SH-SY5Y (cell line): ENCODE measurements at regions not wholly inside any gene's neighbourhood (a gene's known extent, or its start where the extent isn't known, plus 50 kb on each side); places are given as distances from the start of the nearest gene placed in this dataset.

Source experiments
- GATA2 ChIP-seq: IDR thresholded peaks from 2 replicates; pipeline ENCODE4 v1.6.1; 2011; ENCODE audit warnings: mild to moderate bottlenecking, low read depth, low read length
- GATA3 ChIP-seq: IDR thresholded peaks from 2 replicates; pipeline ENCODE4 v1.6.1; 2011; ENCODE audit warnings: low read depth, mild to moderate bottlenecking, low read length, moderate library complexity

- TF ChIP-seq GATA2: no peak
- TF ChIP-seq GATA3: no peak
Observed at GRCh38 chr4:96343836-96344235, 503.9 kb downstream of the PDHA2 start.

GRCh38 chr4:96347582-96347981 lies 507.7 kb downstream of the PDHA2 start:
- no peak for TF ChIP-seq GATA2
- TF ChIP-seq GATA3: no peak

DNA sequence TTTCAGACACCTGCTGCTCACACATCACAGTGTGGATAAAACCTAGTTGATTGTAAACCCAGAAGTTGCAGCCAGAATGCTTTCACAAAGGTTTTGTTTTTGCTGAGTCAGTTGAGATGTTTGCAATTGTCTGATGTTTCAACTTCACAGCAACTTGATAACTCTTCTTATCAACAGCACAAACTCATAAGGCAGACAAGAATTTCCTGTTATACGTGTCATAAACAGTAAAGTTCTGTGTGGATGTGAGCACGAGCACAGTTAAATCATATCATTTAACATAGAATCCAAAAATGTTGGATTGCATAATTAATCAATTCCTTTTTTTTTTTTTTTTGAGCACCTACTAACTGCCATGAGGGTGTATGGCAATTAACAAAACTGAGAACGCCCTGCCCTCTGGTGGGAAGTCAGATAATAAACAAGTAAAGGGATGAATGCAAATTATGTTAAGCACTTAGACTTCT lies 512.2 kb downstream of the PDHA2 start:
- no peak for TF ChIP-seq GATA2
- no peak for TF ChIP-seq GATA3

GRCh38 chr4:96354036-96354712 lies 514.3 kb downstream of the PDHA2 start:
- TF ChIP-seq GATA2: no peak
- TF ChIP-seq GATA3: no peak

DNA sequence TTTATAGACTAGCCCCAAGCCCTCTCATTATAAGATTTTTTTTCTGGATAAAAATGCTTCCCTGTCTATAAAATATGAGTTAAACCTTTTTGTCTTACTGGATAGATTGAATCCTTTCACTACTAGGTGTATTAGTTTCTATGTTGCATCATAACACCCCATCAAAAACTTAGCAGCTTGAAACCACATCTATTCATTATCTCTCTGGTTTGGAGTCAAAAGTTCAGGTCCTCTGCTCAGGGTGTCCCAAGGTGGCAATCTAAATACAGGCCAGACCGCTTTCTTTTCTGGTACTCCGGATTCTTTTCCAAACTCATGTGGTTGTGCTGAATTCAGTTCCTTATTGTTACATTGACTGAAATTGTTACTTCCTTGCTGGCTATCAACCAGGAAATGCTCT lies 515.5 kb downstream of the PDHA2 start:
- TF ChIP-seq GATA3 (no peak), GATA2 (no peak)

DNA sequence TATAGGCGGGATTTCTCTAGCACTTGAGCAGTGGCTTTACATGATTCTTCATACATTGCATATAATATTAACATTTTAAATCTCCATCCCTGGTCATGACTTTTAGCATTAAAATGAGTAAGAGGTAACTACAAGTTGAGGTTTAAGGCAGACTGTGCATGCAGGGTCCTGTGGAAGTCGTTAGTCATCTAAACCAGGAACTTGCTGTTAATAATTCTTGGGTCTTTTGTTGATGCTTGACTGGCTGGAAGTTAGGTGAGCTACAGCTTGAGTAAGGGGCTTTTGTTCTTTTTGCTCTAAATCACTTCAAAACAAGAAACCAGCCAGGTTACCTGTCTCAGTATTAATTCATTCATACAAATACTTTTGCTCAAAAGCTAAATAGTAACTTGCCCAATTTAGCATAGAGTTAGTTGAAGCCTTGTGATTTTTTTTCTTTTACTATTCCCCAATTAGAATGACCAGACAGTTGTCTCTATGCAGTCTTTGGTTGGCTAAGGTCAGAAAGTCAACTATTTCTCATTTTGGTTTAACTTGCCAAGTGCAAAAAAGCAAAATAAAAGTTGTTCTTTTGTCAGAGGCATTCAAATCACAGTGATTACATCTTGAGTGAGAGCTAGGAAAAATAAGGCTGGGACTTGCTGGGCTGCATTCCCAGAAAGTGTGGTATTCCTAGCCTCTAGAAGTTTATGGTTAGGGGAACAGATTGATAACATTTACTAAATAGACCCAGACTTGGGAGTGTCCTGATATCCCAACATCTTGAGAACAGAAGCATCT lies 516.9 kb downstream of the PDHA2 start:
- TF ChIP-seq GATA3 (no peak), GATA2 (no peak)

- TF ChIP-seq GATA2 (no peak), GATA3 (no peak)
Observed at GRCh38 chr4:96366632-96367031, 526.7 kb downstream of the PDHA2 start.

DNA sequence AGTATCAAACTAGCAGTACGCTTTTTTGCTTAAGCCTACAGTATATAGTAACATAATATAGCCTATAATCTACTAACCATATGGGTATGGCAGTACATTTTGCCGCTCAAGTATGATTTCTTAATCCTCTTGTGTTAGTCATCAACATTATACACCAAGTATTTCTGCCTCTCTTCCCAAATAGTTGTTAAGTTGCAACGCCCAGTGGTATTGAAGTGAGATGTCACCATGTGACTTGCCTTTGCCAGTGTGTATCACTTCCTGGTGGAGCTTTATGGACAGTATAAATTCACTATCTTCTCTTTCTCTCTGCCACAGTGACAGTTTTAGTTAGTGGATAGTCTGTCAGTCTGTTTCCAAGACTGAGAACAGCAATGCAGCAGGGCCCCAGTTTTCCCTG lies 535.5 kb downstream of the PDHA2 start:
- TF ChIP-seq GATA3 (no peak), GATA2 (no peak)

- TF ChIP-seq GATA2 (no peak), GATA3 (peak; percentile 72; the same call in 1 of the 2 replicates)
Observed at GRCh38 chr4:96379524-96379923, 539.6 kb downstream of the PDHA2 start.

GRCh38 chr4:96380106-96380505 lies 540.2 kb downstream of the PDHA2 start:
- no peak for TF ChIP-seq GATA3
- no peak for TF ChIP-seq GATA2

DNA sequence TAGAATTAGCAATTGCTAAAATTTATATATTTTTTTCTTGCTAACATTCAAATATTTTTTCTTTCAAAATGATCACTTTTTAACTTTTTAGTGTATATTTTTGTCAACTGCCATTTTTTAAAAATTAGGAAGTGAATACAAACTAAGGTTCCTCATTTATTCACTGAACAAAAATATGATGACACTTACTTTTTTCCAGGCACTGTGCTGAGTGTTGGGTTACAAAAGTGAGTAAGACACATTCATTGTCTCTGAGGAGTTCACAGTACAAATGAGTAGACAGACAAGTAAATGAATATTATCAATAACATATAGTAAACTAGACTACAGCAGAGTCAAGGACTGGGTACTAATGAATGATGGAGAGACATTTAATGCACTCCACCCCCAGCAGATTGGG lies 543.5 kb downstream of the PDHA2 start:
- TF ChIP-seq GATA3 (no peak), GATA2 (no peak)

GRCh38 chr4:96389770-96390169 lies 549.9 kb downstream of the PDHA2 start:
- TF ChIP-seq GATA3 (no peak), GATA2 (no peak)

- TF ChIP-seq GATA3: no peak
Observed at GRCh38 chr4:96390404-96390803, 550.5 kb downstream of the PDHA2 start.

- TF ChIP-seq GATA3 (no peak), GATA2 (no peak)
Observed at GRCh38 chr4:96395747-96396146, 555.9 kb downstream of the PDHA2 start.

DNA sequence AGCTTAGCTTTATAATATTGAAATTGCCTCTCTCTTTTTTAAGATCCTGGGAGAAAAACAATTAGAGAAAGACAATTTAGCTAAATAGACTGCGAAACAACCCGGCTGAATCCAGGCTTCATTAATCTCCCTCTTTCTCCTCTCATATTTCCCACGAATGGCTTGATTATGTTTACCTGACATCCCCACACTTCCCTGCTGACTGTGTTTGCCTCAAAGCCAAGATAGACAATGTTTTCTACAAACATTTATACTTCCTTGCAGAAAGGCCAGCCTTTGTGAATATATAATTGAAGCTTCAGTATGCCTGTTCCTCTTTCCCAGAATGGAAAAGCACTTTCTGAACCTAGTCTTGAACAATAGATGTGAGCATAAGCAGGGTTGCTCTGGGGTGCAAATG lies 566.8 kb downstream of the PDHA2 start:
- TF ChIP-seq GATA2 (no peak), GATA3 (no peak)
